HG03175 (cell line): ENCODE measurements at regions not wholly inside any gene's neighbourhood (a gene's known extent, or its start where the extent isn't known, plus 50 kb on each side); places are given as distances from the start of the nearest gene placed in this dataset.

Source experiments
- ATAC-seq: cut with Tn5 transposase; IDR thresholded peaks from one replicate; pipeline ENCODE4 v1.9.1; 2021; ENCODE audit warnings: mild to moderate bottlenecking, moderate library complexity; ENCODE audit not compliant: unreplicated experiment

DNA sequence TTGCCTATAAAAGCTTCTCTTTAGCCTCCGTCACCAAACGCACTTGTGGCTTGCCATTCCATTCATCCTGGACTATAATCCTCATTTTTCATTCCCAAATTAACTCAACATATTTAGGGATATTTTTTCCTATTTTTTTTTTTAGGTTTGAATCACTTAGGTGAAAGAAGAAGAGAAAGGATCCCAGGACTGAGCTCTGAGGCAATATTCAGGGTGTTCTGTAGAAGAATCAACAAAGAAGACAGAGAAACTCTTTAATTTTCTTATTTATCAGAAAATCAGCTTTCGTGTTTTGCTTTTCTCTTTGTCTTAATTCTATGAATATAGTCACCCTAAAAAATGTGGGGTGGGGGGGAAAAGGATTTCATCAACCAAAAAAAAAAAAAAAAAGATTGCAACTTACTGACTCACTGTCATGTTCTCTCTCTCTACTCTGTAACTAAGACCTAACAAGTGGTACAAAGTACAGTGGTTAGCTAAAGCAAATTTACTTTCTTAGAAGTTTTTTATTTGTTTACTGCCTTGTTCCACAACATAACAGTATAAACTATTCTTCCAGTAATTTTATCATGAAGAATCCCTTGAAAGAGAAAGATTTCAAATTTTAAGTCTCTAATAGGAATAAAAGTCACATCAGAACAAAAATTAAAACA, 272.0 kb downstream of the DHX15 start:
- no peak for ATAC-seq

DNA sequence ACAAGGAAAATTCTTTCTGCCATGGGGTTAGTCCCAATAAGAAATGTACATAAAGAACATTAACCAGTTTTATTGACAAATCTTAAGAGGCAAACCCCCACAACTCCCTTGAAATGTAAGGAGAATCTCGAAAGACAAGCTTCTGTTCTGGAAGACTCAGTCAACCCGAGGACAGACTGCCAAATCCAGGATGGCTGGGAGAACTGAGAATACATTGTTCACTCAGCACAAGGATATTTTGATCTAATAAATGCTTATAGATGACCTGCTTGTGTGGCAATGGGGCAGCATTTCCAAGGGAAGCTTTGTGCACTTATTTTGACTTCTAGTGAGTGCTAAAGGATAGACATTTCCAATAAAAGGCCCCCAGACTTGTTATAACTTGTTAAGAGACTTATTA, 280.4 kb downstream of the DHX15 start:
- ATAC-seq, result no peak

DNA sequence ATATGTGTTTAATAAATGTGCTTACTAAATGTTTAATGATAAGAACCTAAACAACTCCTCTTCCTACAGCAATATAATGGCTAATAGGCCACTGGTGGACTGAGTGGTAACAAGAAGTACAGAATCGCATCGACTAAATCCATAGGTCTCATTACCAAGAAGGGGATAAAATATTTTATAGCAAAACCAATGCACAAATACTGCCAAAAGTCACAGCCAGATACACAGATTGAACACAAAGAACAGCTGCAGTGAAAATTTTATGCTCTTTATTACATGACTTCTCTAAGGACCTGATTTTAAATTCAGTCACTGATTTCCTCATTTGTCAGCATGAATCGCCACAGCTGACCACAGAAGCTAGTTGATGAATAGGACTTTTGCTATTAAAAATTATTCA, 285.4 kb downstream of the DHX15 start:
- ATAC-seq, result no peak

DNA sequence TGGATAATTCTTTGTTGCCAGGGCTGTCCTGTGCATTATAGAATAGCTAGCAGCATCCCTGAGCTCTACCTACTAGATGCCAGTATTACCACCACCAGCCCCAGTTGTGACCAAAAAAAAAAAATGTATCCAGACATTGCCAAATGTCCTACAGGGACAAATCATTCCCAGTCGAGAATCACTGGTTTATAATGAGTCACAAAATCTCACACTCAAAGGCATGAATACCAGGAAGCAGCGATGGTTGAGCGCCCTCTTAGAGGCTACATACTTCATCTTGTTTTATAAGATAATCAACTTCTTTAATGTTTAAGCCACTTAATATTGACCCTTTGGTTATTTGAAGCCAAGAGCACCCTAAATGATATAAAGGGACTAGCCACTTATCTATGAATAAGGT, 297.3 kb downstream of the DHX15 start:
- ATAC-seq, result no peak

DNA sequence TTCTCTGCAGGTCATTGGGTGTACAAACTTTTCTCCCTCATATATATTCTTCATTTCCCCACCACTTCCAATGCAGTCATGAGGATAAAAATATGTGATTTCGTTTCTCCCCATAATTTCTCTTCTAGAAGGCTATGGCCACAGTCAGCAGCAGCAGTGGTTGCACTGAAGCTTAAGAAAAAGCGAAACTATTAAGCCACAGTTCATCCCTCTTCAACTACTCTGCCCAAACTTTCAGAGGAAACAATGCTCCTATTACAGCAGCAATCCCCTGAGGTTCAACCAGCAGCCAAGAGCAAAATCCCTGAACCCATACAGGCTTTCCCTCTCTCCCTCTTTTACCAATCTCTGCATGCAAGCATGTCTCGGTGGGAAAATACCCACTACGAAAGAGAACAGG, 298.6 kb downstream of the DHX15 start:
- ATAC-seq, result no peak

DNA sequence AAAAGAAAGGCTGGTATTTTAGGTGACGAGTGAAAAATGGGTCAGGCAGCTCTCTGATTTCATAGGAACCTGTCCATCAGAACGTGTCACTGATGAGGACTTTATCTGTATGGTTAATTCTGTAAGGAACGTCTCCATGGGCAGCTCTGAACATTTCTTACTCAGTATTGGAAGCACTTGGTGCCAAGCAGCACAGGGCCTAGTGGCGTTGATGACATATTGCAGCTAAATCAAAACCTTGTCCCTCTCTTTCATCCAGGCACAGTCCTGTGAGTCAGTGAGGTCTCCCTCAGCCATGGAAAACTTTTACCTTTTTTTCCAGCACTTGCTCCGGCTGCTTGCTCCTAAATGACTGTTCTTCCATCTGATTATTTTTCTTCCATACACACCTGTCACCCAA, 301.9 kb downstream of the DHX15 start:
- no peak for ATAC-seq

DNA sequence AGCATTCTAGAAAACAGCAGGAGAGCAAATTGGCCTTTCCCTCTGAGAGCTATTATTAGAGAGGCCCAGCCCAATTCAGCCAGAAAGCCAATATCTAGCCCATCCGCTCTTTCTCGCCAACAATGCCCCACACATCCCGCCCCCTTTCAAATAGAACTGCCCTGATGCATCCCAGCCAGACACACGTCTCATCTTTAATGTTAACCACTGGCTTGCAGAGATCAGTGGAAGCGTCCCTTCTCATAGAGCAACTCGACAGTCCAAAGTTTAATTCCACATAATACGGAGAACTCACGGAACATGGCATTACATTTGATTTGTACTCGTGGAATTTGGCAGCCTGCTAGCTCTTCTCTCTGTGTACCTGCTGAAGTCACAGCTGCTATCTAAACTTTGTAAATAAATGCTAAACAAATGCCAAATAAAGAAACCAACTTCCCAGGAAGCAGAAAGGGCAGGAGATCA, 304.4 kb downstream of the DHX15 start:
- ATAC-seq, result no peak

DNA sequence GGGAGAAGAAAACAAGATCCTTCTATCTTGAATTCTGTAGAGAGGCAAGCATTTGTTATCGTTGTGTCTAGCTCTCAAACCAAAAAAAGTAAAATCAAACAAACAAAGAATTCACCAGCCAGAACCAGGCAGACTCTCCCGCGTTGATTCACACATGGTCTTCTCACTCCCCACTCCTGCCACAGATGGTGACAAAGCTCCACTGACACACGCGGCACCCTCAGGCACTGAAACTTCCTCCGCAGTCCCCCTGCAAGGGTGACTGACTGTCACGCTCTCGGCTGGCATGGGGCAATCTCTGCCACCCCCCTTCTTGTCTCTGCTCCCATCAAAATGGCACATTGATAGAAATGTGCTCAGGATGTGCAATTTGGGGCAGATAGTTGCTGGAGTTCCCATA, 304.9 kb downstream of the DHX15 start:
- ATAC-seq, result no peak

DNA sequence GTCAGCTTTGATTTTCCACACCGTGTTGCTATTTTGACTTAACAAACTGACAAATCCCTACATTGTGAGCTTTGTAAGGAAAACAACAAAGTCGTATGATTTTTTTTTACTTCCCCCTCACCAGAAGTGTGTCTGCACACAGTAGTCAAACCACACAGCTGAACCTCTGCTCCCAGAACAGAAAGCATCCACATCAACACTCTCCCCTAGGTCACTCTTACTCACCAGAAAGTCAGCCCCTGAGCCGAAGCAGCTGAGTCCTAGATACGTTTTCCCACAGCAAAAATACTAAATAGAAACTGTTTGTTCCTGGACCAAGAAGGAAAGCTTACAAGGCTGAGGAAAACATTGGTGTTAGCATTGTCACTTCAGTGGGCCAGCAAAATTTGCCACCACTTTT, 305.7 kb downstream of the DHX15 start:
- ATAC-seq, result no peak

DNA sequence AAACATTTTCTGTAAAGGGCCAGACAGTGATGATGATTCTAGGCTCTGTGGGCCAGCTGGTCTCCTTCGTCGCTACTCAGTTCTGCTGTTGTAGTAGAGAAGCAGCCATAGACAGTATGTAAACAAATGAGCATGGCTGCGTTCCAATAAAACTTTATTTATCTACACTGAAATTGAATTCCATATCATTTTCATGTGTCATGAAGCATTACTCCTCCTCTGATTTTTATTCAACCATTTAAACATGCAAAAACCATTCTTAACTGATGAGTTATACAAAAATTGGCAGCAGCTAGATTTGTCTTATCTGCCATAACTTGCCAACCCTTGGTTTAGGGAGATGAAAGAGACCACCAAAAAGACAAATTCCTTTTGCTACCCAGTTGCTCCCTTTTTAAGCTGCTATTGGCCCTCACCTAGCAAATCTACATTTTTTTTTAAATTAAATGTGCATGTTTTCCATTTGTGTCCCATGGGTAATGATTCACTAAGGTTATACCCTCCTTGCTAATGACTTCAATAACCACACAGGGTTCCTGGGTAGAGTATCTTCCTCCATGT, 309.9 kb downstream of the DHX15 start:
- ATAC-seq, result no peak

DNA sequence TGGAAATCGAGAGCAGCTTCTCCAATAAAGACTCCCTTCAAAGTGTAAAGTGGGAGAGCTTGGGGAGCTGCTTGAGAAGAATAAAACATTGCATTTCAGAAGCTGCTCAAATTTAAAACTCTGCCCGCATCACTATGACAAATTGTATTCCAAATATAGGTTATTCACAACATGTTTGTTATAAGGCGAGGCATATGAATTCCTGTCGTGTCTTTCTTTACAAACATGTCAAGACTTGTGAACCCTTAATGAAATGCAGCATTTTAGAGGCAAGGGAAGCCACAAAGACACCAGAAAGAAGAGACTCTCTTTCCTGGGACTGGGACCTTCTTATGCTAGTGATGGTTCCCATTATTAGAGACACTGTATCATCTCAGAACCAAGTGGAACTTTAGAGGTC, 311.2 kb downstream of the DHX15 start:
- no peak for ATAC-seq

DNA sequence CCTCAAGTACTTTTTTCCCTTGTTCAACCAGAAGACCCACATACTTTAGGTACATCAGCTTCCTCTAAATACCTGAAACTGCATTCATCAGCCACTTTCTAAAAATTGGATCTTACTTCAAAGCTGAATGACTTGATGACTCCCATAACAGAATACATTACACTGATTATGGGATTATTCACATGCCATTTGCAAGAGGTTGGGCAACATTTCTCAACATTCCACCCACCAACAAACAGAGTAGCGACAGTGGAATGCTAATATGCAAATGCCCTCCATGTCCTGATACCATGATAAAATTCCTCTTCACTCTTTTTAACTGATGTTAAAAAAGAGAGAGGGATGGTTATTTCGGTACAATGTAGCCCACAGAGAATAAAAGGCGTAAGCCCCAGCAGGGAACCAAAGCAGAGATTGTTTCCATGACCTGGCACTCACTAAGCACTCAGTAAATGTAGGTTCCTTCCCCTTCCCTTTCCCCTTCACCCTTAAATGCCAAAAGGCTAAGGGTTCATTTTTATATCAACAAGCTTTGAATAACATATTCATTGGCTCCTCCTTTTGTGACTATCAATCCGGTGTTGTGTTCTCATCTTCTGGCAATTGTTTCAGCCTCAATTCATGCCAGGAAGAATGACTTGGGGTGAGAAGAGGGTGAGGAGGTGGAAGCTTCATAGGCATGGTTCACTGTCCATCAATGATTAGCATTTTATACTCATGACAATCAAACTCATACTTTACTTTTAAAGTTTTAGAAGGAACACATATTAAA, 317.2 kb downstream of the DHX15 start:
- no peak for ATAC-seq

DNA sequence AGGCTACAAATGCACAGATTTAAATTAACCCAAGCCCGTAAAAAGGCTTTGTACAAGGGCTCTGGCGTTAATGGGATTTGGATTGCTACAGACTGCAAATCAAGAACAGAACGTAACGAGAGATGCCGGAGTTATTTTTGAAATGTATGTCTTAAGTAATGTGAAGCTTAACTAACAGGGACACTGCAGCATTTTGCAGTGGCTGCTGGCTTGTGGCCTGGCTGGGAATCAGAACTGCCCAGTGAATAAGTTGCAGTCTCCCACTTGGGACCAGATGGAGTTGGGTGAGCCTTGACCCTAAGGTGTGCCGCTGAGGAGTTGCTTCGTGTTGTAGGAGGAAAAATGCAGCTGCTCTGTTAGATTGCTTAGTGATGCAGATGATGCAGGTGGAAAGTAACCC, 318.4 kb downstream of the DHX15 start:
- no peak for ATAC-seq

DNA sequence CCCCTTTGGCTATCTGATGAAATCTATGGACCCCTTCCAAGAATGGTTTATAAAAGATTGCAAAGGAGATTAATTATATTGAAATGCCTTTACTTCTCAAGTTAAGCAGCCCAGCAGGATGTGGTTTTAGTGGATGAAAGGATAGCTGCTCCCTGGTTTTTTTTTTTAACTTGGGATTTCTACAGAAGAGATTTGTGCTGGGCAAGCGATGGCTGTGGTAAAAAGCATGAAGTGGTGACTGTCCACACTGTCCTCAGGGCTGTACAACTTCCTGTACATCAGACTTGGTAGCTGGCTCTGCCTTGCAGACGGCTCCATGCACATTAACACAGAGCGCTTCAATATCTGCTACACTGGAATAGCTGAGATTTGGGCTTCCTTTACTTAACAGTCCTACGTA, 321.7 kb downstream of the DHX15 start:
- ATAC-seq, result no peak

DNA sequence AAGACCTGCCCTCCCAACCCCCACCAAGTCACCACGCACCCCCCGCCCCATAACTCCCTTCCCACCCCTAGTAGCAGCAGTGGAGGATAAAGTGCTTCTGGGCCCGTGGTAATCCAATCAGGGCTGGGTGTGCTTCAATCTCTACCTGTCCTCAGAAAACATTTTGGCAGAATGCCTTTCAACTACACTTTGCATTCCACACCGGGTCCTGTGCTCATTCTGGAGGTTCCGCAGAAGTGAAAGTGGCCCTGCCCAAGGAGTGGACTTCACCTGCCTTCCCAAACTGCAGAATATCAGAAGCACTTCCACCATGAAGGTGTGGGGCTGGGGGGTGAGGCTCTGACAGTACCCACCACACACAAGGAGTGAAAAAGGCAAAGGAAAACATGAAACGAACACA, 322.3 kb downstream of the DHX15 start:
- no peak for ATAC-seq

DNA sequence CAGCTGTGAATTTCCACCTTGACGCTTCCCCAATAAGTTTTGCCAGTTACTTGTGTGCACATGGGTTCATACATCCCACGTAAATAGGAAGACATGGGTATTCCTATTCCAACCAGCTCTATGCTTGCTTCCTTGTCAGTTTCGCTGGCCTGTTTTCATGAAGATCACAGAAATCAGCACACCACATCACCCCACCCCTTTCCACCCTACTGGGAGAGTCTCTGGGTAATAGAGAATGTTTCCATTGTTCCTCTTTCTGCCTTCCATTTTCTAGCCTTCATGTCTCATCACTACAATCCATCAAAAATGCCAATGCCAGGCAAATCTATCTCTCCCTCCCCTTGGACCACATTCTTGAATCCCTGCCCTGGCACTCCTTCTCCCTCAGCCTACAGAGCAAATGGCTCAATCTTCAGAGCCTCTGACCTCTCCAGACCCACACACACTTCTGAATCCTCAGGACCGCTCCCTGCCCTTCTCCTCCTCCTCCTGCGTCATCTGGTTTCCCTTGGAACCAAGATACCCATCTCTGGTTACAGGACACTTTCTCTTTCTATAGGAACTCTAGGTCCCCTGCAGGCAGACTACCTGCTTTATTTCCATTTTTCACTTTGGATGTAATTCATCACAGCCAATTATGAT, 323.3 kb downstream of the DHX15 start:
- ATAC-seq, result no peak

DNA sequence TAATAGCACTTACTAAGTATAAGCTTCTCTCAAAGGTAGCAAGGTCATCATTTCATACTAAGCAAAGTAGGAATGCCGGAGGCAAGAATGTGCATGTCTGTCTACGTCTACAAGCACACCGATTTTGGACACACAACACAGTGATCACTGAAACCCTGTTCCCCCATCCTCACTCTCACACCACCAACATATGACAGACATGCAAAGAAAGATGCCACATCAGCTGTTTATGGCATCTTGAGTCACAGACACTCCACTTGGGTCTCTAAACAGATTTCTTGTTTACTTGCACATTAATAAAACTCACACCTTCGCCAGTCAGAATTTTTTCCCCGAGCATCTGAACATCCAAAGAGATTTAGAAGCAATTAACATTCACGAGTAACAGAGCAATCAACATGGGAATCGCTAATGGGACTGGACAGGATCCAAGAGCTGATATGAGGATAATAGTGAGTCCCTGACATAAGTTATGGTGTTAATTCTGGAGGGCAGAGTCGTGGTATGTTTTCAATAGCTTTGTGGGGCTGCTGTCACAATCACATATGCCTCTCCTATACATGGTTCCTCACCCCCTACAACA, 324.1 kb downstream of the DHX15 start:
- ATAC-seq, result no peak

DNA sequence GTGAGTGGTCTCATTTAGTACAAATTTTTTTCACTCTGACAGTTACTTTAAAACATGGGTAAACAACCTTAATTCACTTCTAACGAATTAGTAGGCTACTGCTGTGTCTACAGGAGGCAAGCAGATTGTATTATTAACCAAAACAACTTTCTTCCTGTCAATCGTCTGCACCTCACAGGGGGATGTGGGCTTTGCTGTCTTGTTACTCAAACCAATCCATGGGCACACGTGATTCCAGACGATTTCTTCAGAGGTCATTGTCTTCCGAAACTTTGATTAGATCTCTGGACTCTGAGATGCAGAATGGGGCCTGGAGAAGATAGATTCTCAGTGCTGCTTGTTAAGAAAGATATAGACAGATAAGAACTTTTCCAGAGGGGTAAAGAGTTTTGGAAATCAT, 327.8 kb downstream of the DHX15 start:
- no peak for ATAC-seq

DNA sequence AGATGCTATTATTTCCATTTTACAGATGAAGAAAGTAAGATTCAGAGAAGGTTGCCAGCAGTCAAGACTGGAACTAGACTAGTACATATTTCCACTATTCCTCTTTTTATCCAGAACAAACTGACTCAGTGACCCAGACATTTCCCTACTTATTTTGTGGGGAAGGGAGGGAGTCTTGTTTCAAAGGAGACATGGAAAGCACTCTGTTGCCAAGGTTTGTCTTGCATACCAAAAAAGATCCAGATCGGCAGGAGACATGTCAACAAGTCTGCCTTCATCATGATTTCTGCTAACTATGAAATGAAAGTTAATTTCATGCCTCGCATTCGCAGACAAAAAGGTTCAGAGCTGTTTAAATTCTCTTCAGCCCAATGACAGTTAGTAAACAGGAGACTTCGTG, 328.3 kb downstream of the DHX15 start:
- ATAC-seq, result no peak

DNA sequence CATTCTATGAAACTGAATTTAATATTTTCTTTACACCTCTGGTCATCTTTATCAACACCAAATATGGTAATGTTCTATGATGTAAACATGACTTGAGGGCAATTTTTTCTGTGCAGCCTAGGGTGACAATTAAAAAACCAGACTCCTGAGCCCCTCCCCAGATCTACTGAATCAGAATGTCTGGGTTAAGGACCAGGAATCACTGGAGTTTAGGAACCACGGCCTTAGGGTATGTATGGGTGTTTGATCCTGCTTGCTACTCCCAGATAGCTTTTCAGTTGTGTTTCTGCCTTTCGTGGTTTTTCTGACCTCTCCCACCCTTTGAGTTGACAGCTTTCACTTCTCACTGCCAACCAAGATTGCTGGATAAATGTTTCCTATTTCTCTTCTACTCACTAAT, 332.2 kb downstream of the DHX15 start:
- no peak for ATAC-seq

DNA sequence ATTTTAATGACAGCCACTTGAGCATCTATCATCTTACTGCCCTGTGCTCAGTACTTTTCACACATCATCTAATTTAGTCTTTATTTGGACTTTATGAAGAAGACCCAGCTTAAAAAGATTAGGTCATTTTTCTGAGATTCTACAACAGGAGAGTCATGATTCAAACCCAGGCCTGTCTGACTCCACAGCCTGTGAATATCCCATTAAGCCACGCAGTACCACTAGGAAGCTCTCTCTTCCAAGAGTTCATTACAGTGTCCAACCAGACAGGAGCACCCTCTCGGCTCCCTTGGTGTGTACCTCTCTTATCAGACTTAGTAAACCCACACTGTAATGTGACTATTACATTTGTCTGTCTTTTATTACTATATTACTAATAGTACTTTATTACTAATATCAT, 332.8 kb downstream of the DHX15 start:
- no peak for ATAC-seq

DNA sequence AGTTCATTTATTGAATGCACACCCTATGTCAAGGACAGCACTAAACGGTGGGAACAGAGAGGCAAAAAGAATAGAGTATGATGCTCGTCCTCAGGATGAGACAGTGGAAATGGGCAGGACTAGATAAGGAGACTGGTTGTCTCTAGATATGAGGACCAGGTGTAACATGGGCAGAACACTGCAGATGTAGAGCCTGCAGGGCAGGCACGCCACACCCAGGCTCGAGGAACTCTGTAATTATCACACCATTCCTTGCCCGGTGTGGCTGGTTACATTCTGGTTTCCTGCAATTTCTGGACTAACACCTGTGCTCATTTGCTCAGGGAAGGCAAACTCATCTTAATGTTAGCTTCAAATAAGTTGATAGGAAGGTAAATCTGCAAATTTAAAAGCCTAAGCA, 334.4 kb downstream of the DHX15 start:
- no peak for ATAC-seq
